ENCODE measurements at regions not wholly inside any gene's neighbourhood (a gene's known extent, or its start where the extent isn't known, plus 50 kb on each side); places are given as distances from the start of the nearest gene placed in this dataset.

GRCh38 chr19:23531231-23531790, 136.0 kb upstream of the ZNF91 start:
- Mint-ChIP-seq H3K4me3 (no peak overlapping the region), H3K9me3 (peaks cover 88% of the 10 kb centered on the region), H3K27me3 (ENCODE audit: insufficient read depth) (no peaks in the 10 kb centered on the region), H3K27ac (no peak overlapping the region), H3K4me1 (no peaks in the 10 kb centered on the region), H3K36me3 (ENCODE audit: low read depth) (no peaks in the 10 kb centered on the region)
- no peak overlapping the region for H3K9ac ChIP-seq (ENCODE audit: extremely low read depth, low read length, poor library complexity, severe bottlenecking)
- DNase-seq, result no peak
- H3K36me3 ChIP-seq (ENCODE audit: control insufficient read depth, insufficient read depth, low read length), result no peaks in the 10 kb centered on the region
- H3K27me3 ChIP-seq (ENCODE audit: control insufficient read depth, insufficient read depth, low read length, poor library complexity, severe bottlenecking), result no peaks in the 10 kb centered on the region
- H3K4me1 ChIP-seq (ENCODE audit: control insufficient read depth, insufficient read depth, low read length), result no peaks in the 10 kb centered on the region
- WGBS, 2 experiments (ENCODE audit: insufficient coverage in 1 of 2, insufficient read length in 1 of 2), result 54 to 68% methylated on average over 2 of the region's 2 CpGs
- H3K27ac ChIP-seq (ENCODE audit: low read depth, low read length), result no peak overlapping the region
- no peak overlapping the region for H3K4me3 ChIP-seq (ENCODE audit: low read length)
- H3K9me3 ChIP-seq (ENCODE audit: control insufficient read depth, low read length), result peaks cover 70% of the 10 kb centered on the region
- no peak for TF ChIP-seq CTCF (conservative IDR thresholded peaks at IDR 0.05)

GRCh38 chr19:23528376-23528775, 133.1 kb upstream of the ZNF91 start:
- Histone ChIP-seq H3K27me3 (ENCODE audit: control insufficient read depth, insufficient read depth, low read length, poor library complexity, severe bottlenecking) (no peaks in the 10 kb centered on the region), H3K4me1 (ENCODE audit: control insufficient read depth, insufficient read depth, low read length) (no peaks in the 10 kb centered on the region), H3K27ac (ENCODE audit: low read depth, low read length) (no peak overlapping the region), H3K9me3 (ENCODE audit: control insufficient read depth, low read length) (peaks cover 77% of the 10 kb centered on the region), H3K36me3 (ENCODE audit: control insufficient read depth, insufficient read depth, low read length) (no peaks in the 10 kb centered on the region), H3K9ac (ENCODE audit: extremely low read depth, low read length, poor library complexity, severe bottlenecking) (no peak overlapping the region), H3K4me3 (ENCODE audit: low read length) (no peak overlapping the region)
- no peak for TF ChIP-seq CTCF (conservative IDR thresholded peaks at IDR 0.05)
- Mint-ChIP-seq H3K27ac (no peak overlapping the region), H3K4me1 (no peaks in the 10 kb centered on the region), H3K9me3 (peaks cover 73% of the 10 kb centered on the region), H3K27me3 (ENCODE audit: insufficient read depth) (no peaks in the 10 kb centered on the region), H3K36me3 (ENCODE audit: low read depth) (no peaks in the 10 kb centered on the region), H3K4me3 (no peak overlapping the region)
- no peak for DNase-seq

GRCh38 chr19:23527797-23528196, 132.5 kb upstream of the ZNF91 start:
- Histone ChIP-seq H3K9ac (ENCODE audit: extremely low read depth, low read length, poor library complexity, severe bottlenecking) (no peak overlapping the region), H3K27ac (ENCODE audit: low read depth, low read length) (no peak overlapping the region), H3K9me3 (ENCODE audit: control insufficient read depth, low read length) (peaks cover 80% of the 10 kb centered on the region), H3K4me1 (ENCODE audit: control insufficient read depth, insufficient read depth, low read length) (no peaks in the 10 kb centered on the region), H3K36me3 (ENCODE audit: control insufficient read depth, insufficient read depth, low read length) (no peaks in the 10 kb centered on the region), H3K4me3 (ENCODE audit: low read length) (no peak overlapping the region), H3K27me3 (ENCODE audit: control insufficient read depth, insufficient read depth, low read length, poor library complexity, severe bottlenecking) (no peaks in the 10 kb centered on the region)
- H3K4me3 Mint-ChIP-seq, result no peak overlapping the region
- no peak for TF ChIP-seq CTCF (conservative IDR thresholded peaks at IDR 0.05)
- H3K4me1 Mint-ChIP-seq, result no peaks in the 10 kb centered on the region
- H3K27ac Mint-ChIP-seq, result no peak overlapping the region
- no peaks in the 10 kb centered on the region for H3K36me3 Mint-ChIP-seq (ENCODE audit: low read depth)
- H3K9me3 Mint-ChIP-seq, result peaks cover 69% of the 10 kb centered on the region
- no peak for DNase-seq
- 63 to 89% methylated on average over 2 of the region's 2 CpGs for WGBS, 2 experiments (ENCODE audit: insufficient coverage in 1 of 2, insufficient read length in 1 of 2)
- H3K27me3 Mint-ChIP-seq (ENCODE audit: insufficient read depth), result no peaks in the 10 kb centered on the region

All from endodermal cell (in vitro differentiated cells).